NB4 (cell line): ENCODE measurements at regions not wholly inside any gene's neighbourhood (a gene's known extent, or its start where the extent isn't known, plus 50 kb on each side); places are given as distances from the start of the nearest gene placed in this dataset.

Experiments
- POLR2A ChIP-seq: IDR thresholded peaks from 2 replicates; pipeline ENCODE4 v1.6.1; 2011; ENCODE audit warnings: mild to moderate bottlenecking; ENCODE audit not compliant: insufficient read length; ENCODE audit errors: extremely low read depth
- TF ChIP-seq, protein P1 (sequence below): IDR thresholded peaks from one replicate; pipeline ENCODE4 v1.5.1; 2012; ENCODE audit warnings: low read depth, low read length

DNA sequence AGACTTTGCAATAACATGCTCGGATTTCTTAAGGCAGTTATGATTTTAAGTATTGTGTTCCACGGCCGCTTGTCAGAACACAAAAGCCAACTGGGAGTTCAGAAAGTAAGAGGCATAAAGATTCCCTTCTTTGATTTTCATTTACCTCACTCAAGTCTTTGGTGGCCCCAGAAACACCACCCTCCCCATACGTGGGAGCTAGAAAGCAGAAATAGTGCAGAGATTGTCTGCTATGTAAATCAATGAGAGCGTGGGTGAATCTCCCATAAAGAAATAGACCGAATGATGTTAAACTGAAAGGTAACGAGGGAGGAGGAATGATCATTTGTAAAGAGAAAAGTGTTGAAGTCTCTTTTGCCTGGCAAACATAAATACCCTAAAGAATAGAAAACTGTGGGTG lies 322.1 kb upstream of the ETAA1 start:
- TF ChIP-seq, protein P1, sequence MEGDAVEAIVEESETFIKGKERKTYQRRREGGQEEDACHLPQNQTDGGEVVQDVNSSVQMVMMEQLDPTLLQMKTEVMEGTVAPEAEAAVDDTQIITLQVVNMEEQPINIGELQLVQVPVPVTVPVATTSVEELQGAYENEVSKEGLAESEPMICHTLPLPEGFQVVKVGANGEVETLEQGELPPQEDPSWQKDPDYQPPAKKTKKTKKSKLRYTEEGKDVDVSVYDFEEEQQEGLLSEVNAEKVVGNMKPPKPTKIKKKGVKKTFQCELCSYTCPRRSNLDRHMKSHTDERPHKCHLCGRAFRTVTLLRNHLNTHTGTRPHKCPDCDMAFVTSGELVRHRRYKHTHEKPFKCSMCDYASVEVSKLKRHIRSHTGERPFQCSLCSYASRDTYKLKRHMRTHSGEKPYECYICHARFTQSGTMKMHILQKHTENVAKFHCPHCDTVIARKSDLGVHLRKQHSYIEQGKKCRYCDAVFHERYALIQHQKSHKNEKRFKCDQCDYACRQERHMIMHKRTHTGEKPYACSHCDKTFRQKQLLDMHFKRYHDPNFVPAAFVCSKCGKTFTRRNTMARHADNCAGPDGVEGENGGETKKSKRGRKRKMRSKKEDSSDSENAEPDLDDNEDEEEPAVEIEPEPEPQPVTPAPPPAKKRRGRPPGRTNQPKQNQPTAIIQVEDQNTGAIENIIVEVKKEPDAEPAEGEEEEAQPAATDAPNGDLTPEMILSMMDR = no peak
- TF ChIP-seq POLR2A = no peak
